ENCODE measurements at regions not wholly inside any gene's neighbourhood (a gene's known extent, or its start where the extent isn't known, plus 50 kb on each side); places are given as distances from the start of the nearest gene placed in this dataset.

DNA sequence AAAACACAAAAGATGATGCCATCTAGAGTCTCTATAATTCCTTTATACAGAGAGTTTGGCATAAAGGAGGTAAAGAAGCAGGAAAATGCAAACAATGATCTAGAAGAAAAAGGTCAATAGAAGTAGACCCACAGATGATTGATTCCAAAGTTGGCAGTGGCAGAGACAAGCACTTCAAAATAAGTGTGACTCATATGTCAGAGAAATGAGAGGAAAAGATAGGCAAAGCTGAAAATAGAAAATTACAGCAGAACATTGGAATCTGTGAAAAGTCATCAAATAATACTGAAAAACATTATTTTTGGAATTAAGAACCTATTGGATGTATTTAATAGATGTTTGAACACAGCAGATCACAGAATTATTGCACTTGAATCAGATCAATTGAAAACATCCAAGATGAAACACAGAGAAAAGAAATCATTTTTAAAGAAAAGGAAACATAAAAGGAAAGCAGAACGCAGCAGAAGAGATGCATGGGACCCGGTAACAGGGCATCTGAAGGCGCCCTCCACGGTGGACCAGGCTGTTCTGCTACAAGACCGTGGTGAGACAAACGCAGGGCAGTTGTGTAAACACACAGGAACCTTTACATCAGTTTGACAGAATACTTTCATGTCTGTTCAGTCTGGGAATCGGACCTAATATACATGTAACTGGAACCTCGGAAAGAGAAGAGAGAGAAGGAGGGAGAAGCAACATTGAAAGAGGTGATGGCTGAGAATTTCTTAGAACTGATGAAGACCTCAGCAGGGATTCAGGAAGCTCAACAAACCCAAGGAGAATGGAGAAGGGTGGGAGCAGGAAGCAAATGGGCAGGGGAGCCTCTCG, 74.6 kb upstream of the GPC1 start:
- DNase-seq (ENCODE audit: low spot score) = no peak

DNA sequence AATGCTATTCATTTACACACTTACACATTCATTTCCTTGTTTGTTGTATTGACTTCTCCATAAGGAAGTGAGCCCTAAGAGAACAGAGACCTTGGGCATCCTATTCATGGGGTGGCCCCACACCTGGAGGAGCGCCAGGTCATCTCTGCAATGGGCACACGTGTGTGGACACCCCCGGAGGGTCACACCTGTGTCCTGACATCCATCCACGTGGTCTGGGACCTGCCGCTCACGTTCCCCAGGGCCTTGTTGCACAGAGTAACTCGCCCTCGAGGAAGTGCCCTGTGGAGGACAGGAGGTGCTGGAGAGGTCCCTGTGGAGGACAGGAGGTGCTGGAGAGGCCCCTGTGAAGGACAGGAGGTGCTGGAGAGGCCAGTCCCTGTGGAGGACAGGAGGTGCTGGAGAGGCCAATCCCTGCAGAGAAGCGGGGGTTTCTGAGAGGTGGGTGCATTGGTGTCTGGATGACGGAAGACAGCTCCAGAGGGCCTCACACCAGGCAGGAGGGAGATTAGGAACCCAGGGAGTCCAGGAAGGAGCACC, 73.2 kb upstream of the GPC1 start:
- no peak for DNase-seq (ENCODE audit: low spot score)

DNA sequence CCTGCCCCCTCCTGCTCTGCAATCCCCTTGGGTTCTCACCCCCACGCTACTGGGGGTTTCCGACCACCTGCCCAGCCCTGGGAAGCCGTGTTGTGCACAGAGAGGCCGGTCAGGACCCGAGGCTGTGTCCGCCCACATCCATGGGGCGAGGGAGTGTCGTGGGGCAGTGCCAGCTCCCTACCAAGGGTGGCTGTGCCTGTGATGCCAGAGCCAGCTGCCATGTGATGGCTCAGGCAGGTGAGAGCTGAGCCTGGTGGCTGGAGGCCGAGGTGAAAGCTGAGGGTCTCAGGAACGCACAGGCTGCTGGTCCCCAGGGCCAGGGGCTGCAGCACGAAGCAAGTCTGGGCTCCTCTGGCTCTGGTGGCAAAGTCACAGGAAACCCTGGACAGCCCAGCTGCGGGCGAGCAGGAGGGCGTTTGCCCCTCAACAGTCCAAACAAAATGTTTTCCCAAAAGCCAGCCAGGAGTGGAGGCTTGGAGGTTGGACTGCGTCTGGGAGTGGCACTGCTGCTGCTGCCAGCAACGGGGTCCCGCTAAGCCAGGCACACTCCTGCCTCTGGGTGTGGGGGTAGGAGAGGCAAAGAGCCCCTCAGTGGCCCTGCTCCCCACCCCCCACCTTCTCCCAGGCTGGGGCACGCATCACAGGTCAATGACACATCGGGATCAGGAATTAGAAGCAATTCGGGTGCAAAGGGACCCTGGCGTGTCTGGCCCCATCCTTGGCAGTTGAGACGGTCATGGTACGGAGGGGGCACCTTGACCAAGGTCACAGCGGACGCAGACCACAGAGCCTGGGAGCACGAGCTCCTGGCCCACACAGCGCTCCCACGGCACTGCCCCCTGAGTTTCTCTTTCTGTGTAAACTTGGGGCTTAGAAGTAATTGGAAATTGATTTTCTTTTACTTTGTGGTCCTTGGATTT, 72.4 kb upstream of the GPC1 start:
- DNase-seq (ENCODE audit: low spot score) = no peak

DNA sequence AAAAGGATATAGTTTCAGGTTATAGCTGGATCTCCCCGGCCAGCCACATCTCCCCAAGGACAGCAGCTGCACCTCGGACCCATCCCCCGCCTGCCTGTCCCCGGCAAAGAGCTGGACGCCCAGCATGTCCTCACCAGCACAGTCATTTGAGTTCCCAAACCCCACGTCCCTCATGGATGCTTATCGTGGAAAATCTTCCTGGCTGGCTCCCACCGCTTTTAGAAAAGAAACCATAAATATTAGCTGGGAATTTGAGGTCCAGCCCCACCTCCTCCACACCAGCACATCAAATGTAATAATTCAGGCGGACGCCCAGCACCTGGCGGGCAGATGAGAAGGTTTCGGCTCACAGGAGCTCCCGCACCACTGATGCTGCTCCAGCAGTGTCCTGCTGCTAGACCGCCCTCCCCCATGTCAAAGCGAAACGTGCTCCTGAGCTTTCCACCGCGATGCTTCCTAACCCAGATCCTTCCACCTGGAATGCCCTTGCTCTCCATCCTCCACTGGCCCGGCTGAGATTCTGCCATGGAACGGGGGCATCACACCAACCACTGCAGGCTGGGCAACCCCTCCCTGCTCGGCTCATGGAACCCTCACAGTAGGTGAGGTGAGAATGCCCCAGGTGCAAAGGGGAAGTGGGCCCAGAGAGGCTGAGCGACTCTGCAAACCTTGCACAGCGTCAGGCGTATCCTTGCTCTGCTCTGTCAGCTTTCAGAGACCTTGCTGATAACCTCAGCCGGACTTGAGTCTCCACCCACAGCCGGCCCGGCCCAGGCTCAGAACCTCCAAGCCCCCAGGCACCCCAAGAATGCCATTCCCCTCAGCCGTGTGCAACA, 71.5 kb upstream of the GPC1 start:
- DNase-seq (ENCODE audit: low spot score) = no peak

DNA sequence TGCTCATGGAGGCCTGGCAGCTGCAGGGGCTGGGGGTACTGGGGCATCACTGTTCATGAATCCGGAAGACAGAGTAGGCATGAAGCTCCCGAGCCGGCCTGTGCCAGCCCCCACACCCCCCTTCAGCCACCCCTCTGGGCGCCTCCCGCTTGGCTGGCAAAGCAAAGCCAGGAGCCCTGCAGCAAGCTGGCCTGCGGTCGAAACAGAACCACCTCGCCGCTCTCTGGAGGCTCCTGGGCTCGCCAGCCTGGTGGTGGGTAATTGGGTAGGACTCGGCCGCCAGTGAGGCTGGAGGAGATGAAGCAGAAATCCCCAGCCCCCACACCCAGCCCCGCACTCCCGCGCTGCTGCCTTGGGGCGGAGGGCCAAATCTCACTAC, 70.9 kb upstream of the GPC1 start:
- DNase-seq (ENCODE audit: low spot score) = no peak

DNA sequence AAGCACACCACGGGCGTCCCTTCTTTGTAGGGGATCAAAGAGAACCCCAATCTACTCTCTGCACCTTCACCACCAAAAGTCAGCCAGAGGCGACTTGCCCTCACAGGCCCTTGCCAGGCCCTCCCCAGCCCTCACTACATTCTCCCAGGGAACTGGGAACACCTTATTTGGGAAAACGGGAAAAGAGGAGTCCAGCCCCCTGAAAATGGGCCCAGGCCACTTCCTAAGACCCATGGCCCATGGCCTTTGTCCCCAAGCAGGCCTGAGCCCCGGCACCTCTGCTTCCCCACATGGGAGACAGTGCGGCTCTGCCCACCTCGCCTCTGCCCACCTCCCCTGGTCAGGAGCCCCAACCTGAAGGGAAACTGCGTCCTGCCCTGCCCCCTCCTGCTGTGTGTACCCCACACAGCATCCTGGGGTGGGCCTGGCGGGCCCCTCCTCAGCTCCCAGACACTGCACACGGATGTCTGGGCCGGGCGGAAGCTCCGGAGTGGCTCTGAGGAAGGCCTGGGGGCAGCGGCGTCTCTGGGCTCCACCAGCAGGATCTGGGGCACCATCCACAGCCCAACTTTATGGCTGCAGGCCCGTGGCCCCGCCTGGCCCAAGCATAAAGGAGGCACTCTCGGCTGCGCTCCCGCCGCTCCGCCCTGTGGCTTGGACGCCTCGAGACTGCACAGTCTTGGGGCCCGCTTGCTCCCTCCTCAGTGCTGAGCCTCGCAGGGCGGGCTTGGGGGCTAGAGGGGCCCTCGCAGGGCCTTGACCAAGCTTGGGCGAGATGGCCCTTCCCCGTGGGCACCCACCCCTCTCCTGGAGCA, 70.3 kb upstream of the GPC1 start:
- no peak for DNase-seq (ENCODE audit: low spot score)

DNA sequence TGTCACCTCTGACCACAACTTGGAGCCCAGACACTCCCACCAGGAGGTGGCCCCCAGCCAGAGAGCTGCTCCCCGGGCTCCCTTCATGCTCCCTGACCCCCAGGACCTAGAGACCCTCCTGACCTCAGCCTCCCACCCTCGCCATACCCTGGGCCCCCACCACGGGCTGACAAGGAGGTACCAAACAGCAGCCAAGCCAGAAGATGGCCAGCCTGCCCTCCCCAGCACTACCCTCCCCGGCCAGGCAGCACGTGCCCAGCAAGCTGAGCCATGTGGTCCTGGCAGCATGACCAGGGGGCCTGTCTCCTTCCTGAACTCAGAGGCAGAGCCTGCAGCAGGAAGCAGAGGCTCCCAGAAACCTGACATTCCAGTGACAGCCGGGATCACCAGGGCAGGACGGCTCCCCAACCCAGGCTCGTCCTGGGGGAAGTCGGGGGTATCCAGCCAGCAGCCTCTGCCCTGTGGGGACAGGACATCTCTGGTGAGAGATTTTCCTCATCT, 69.4 kb upstream of the GPC1 start:
- no peak for DNase-seq (ENCODE audit: low spot score)

DNA sequence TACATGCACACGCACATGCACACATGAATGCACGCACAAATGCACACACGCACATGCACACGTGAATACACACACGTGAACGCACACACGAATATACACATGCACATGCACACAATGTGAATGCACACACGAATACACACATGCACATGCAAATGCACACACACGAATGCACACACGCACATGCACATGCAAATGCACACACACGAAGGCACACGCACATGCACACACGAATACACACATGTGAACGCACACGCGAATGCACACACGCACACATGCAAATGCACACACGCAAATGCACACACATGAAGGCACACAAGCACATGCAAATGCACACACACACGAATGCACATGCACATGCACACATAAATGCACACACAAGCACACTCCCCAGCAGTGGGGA, 68.6 kb upstream of the GPC1 start:
- DNase-seq (ENCODE audit: low spot score) = no peak

DNA sequence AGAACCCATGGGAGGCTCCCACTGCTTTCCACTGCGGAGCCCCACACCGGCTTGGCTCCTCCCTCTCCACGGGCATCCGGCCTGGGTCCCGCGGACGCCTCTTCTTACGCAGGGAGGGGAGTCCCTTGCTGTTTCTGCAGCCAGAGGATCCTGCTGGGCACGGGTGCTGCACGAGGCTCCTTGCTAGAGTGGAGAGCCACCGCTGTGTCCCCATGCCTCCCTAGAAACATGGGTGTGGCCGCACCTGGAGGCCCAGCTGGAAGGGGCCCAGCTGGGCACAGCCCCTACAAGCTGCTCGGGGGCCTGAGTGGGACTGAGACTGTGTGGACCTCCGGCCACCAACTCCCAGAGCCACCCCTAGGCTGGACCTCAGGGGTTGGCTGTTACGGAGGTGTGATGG, 67.7 kb upstream of the GPC1 start:
- DNase-seq (ENCODE audit: low spot score) = no peak

DNA sequence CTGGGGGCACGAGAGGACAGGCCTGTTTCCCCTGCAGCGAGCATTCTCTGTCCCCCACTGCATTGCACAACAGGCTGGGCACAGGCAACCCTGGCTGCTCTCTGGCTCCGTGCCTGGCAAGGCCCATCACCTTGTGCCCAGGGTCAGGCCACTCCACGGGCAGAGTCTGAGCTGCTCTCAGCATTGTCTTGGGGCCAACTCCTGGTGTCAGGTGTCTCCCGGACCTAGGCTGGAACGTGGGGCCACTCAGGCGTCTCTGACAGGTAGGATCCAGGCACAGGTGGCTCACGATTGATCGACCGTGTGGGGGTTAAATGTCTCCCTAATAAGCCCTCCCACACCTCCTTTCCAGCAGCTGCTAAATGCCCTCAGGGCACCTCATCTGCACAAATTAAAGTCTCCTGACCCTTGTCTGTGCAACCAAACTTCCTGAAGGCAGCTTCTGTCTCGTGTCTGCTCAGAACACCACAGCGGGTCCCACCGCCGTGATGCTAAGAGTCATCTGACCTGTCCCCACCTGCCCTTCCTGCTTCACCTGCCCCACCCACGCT, 66.6 kb upstream of the GPC1 start:
- no peak for DNase-seq (ENCODE audit: low spot score)

DNA sequence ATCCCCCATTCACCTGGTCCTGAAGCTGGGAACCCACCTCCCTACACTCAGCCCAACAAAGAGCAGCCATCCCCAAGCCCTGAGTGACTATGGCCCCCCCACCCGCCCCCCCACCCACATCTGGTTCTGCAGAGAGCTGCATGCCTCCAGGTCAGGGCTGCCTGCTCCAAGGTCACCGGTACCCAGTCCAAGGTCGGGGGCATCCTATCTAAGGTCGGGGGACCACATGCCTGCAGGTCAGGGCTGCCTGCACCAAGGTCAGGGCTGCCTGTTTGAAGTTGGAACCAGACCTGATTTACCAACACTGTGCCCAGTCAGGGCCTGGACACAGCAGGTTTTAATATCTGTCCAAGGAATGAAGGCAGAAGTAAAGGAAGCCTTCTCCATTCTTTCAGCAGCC, 66.1 kb upstream of the GPC1 start:
- no peak for DNase-seq (ENCODE audit: low spot score)

DNA sequence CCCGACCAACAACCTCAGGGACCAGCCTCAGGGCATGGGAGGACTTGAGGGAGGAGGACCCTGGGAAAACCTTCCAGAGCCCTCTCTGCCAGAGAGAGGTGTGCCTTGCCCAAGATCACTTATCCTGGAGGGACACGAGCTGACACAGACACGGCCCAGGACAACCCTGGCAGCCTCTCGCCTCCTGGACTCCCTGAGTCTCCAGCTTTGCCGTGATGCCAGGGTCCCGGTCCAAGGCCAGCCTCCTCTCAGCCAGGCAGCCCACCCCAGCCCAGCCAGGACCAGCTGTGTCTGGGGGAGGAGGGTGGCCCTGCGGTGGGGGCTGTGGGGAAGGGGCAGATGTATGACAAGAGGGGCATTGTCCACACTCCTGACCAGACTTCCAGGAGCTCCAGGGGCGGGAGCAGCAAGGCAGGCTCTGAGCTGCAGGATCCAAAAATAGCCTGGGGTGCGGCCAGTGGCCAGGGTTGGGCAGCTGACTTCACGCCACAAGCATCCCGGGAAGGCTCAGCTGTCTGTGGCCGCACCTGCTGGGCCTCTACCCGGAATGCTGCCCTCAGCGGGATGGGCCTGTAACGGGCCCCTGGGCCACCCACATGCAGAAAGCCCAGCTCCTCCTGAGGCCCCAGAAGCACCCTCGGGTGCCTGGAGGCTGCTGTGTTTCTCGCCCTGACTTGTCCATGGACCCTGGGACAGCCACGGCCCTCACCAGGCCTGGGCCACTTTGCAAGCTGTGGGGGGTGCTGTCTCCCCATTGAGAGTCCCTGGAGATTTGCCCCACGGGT, 65.5 kb upstream of the GPC1 start:
- DNase-seq (ENCODE audit: low spot score) = no peak

DNA sequence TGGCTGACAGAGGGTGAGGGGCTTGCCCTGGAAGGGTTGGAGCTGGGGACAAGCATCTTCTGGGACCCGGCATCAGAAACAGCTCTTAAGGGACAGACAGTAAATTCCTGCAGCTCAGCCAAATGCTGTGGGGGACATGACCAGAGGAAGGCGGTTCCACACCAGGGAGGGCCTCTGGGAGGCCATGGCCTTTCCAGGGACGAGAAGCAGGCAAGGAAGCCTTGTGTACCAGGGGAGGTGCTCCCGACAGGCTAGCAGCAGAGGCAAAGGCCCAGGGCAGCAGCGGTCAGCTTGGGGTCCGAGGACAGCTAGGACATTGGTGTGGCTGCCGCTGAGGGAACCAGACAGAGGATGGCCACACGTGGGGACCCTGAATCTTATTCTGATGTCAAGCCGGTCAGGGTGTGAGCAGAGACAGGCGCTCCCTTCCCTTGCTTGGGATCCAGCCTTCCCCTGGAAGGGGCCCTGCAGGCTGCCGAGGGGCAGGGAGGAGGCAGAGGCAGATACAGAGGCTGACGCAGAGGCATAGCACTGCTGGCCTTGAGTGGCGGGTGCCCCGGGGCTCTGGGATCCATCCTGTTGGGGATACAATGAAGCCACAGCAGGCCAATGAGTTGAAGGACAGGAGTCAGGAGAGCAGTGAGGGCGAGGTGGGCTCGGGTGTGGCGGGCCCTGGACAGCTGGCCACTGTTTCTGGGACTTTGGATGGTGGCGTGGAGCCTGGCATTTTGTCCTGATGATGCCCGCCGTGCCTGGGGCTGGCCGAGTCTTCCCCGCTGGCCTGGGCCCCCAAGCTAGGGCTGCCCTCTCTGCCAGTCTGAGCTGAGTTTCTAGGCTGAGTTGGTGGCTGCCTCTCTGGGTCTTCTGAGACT, 64.1 kb upstream of the GPC1 start:
- no peak for DNase-seq (ENCODE audit: low spot score)

DNA sequence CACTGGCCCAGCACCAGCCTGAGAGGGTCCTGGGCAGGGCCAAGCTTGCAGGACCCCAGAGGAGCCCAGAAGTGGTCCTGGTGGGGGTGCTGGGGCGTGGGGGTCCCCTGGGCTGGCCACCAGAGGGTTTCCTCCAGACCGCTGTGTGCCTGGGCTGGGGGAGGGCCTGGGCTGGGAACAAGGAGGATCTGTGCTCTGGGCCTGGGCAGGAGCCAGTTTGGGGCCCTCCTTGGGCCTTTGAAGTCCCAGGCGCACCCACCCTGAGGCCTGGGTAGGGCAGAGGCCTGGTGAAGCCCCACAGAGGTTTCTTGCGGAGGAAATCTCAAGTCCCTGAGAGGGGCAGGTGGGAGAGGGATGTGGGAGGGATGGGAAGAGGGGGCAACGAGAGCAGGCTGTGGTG, 63.4 kb upstream of the GPC1 start:
- no peak for DNase-seq (ENCODE audit: low spot score)

DNA sequence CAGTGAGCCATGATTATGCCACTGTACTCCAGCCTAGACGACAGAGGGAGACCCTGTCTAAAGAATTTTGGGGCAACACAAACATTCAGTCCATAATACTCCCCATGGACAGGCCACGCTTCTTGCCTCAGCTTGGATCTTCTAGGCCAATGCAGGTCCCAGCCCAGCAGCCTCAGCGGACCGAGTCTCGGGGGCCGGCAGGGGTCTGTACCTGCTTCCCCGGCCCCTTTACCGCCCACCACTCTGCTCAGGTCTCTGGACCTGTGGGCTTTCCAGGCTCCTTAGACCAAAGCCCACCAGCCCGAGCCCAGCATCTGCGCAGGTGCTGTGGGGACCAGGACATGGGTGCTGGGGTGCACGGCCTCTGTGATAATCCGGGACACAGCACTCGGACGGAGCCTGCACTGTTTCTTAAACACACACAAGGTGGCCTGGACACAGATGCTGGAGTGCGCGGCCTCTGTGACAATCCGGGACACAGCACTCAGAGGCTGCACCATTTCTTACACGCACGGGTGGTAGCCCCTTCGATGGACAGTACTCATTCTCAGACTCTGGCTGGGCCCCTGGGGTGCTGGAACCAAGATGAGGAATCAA, 62.1 kb upstream of the GPC1 start:
- DNase-seq (ENCODE audit: low spot score) = no peak

DNA sequence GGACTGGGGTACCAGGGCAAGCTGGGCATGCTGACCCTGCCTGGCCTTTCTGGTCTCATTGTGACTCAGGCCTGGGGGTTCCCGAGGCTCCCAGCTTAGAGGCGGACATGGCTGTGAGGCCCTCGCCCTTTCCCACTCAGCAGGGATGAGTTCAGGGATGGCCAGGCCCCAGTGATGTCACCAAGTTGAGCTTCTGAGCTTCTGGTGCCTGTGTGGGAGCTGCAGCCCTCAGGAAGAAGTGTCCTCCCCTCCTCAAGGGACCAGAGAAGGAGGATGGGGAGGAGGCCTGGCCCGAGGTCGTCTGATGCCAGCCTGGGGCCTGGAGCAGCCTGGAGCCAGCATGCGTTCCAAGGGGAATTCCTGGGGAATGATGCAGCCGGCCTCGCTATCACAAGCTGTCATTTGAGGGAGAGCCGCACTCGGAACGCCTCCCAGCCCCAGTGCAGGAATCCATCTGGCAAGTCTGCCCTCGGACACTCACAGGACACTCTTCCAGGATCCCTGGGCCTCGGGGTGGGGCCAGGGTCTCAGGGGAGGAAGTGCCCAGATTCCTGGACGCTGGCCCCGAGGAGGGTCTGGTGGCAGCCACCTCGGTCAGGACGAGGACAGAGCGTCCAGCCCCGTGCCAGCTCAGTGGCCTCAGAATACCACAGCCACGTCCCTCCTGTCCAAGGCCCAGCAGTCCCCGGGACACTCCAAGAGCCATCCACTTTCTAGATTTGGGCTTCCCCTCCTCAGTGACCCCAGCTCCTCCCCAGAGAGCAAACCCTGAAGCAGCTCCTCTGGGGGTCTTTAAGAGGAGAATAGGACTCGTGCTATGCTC, 61.2 kb upstream of the GPC1 start:
- DNase-seq (ENCODE audit: low spot score) = no peak

DNA sequence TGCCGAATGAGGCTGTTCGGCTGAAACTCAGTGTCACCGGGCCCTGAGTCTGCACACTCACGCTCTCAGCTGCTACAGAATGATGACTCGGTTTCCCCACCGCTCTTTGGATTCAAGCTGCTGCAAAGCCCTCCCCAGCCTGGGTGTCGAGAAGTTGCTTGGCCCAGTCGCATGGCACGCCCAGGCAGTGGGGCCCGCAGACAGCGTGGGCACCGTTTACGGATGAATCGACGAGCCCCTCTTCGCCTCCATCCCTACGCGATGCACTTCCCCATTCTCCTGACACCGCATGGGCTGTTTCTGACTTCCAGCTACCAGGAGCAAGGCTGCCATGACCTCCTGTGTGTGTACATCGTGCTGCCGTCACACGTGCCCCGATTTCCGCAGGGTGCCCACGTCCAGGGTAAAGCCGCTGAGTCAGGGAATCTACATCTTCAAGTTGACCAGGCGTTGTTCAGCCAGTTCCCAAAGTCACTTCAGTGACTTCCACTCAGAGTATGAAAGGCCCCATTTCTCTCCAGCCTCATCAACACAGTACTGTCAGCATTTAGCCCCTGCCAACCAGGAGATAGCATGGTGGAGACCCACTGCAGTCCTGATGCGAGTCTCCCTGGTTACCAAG, 60.3 kb upstream of the GPC1 start:
- no peak for DNase-seq (ENCODE audit: low spot score)

Measured in HuH-7 (cell line).